Testis (tissue), 2 donors: ENCODE measurements at regions not wholly inside any gene's neighbourhood (a gene's known extent, or its start where the extent isn't known, plus 50 kb on each side); places are given as distances from the start of the nearest gene placed in this dataset.

Source experiments
- DNase-seq: peaks from one replicate; pipeline ENCODE4 v3.0.0-alpha.2; 2019
- H3K27ac ChIP-seq, 2 donors: fragments of 200-600 bp; sonication (generic); one replicate each; pipeline ENCODE4 v1.5.1; 2019
- H3K27me3 ChIP-seq: fragments of 200-600 bp; sonication (generic); one replicate; pipeline ENCODE4 v1.5.1; 2019
- H3K36me3 ChIP-seq: fragments of 200-600 bp; sonication (generic); one replicate; pipeline ENCODE4 v1.5.1; 2017; ENCODE audit warnings: low read depth; ENCODE audit errors: missing control alignments
- H3K4me1 ChIP-seq: fragments of 200-600 bp; sonication (generic); one replicate; pipeline ENCODE4 v1.5.1; 2019
- H3K4me3 ChIP-seq, 2 donors: fragments of 200-600 bp; sonication (generic); one replicate each; pipeline ENCODE4 v1.5.1; 2017 to 2019
- H3K9me3 ChIP-seq: fragments of 200-600 bp; sonication (generic); one replicate; pipeline ENCODE4 v1.5.1; 2017
- CTCF ChIP-seq, 3 experiments: fragments of 450-650 bp in 2 of 3; fragments of 200-600 bp in 1 of 3; sonication (generic) in 1 of 3; IDR thresholded peaks; one replicate each; pipeline ENCODE4 v1.5.1; 2016 to 2019; ENCODE audit warnings: antibody characterized with exemption in 3 of 3, mild to moderate bottlenecking in 2 of 3, moderate library complexity in 1 of 3
- POLR2A ChIP-seq: fragments of 450-650 bp; IDR thresholded peaks from one replicate; pipeline ENCODE4 v1.6.1; 2017; ENCODE audit warnings: antibody characterized with exemption, mild to moderate bottlenecking, moderate library complexity
- WGBS, 2 donors: methylation state at CpG; one replicate each; pipeline ENCODE4 v1.1.5; 2018; 5-methylcytosine and 5-hydroxymethylcytosine counted together
- intact Hi-C: fragments of 100-400 bp; cut with DNase I; formaldehyde crosslinking; loops from one replicate; pipeline ENCODE4 v1.15.1; 2023; ENCODE audit warnings: low total_unique reads

- WGBS, 2 donors = 87 to 92% methylated on average over 2 of the region's 2 CpGs
- Histone ChIP-seq H3K27ac (no peak overlapping the region), H3K4me3 (no peak overlapping the region), H3K4me1 (no peaks in the 10 kb centered on the region), H3K27me3 (no peaks in the 10 kb centered on the region), H3K36me3 (no peaks in the 10 kb centered on the region), H3K9me3 (no peaks in the 10 kb centered on the region)
- TF ChIP-seq CTCF (IDR thresholded peaks at IDR 0.05) = no peak
- no peak for TF ChIP-seq POLR2A
- intact Hi-C loops = no loop called here
- no peak for DNase-seq
Observed at GRCh38 chr1:60235275-60235674, 161.7 kb upstream of the C1orf87 start.

GRCh38 chr1:60234776-60235175, 161.2 kb upstream of the C1orf87 start:
- Histone ChIP-seq H3K9me3 (no peaks in the 10 kb centered on the region), H3K27ac (no peak overlapping the region), H3K36me3 (no peaks in the 10 kb centered on the region), H3K27me3 (no peaks in the 10 kb centered on the region), H3K4me1 (no peaks in the 10 kb centered on the region), H3K4me3 (no peak overlapping the region)
- intact Hi-C loops = no loop called here
- 85 to 88% methylated on average over 2 of the region's 2 CpGs for WGBS, 2 donors
- TF ChIP-seq POLR2A = no peak
- TF ChIP-seq CTCF (IDR thresholded peaks at IDR 0.05) = no peak
- no peak for DNase-seq

GRCh38 chr1:60229821-60230220, 156.3 kb upstream of the C1orf87 start:
- Histone ChIP-seq H3K27me3 (no peaks in the 10 kb centered on the region), H3K4me3 (no peak overlapping the region), H3K27ac (no peak overlapping the region), H3K4me1 (no peaks in the 10 kb centered on the region), H3K36me3 (no peaks in the 10 kb centered on the region), H3K9me3 (no peaks in the 10 kb centered on the region)
- intact Hi-C loops = no loop called here
- no peak for DNase-seq
- no peak for TF ChIP-seq POLR2A
- TF ChIP-seq CTCF (IDR thresholded peaks at IDR 0.05) = no peak

- 93 to 96% methylated on average over 1 of the region's 1 CpG for WGBS, 2 donors
- H3K27ac ChIP-seq = no peak overlapping the region
- intact Hi-C loops = no loop called here
Observed at GRCh38 chr1:60228041-60228491, 154.5 kb upstream of the C1orf87 start.

More at GRCh38 chr1:60228041-60228491, 154.5 kb upstream of the C1orf87 start:
- no peaks in the 10 kb centered on the region for H3K27me3 ChIP-seq
- H3K4me3 ChIP-seq = no peak overlapping the region
- no peak for TF ChIP-seq CTCF (IDR thresholded peaks at IDR 0.05)
- no peak for TF ChIP-seq POLR2A
- H3K4me1 ChIP-seq = no peaks in the 10 kb centered on the region
- no peaks in the 10 kb centered on the region for H3K36me3 ChIP-seq
- DNase-seq = no peak
- H3K9me3 ChIP-seq = no peaks in the 10 kb centered on the region
